Mucosa of rectum (tissue), 2 donors: ENCODE measurements at regions not wholly inside any gene's neighbourhood (a gene's known extent, or its start where the extent isn't known, plus 50 kb on each side); places are given as distances from the start of the nearest gene placed in this dataset.

Experiments used
- H3K27ac ChIP-seq, 2 donors: one replicate each; pipeline ENCODE4 v1.7.0; 2013; ENCODE audit warnings: inconsistent platforms in 2 of 2, low read depth in 2 of 2, low read length in 2 of 2
- H3K27me3 ChIP-seq, 2 donors: one replicate each; pipeline ENCODE4 v1.7.0; 2013; ENCODE audit warnings: low read length in 2 of 2; ENCODE audit not compliant: control insufficient read depth in 2 of 2, insufficient read depth in 2 of 2
- H3K36me3 ChIP-seq, 2 donors: one replicate each; pipeline ENCODE4 v1.7.0; 2013; ENCODE audit warnings: low read length in 2 of 2; ENCODE audit not compliant: control insufficient read depth in 2 of 2, insufficient read depth in 2 of 2
- H3K4me1 ChIP-seq, 2 donors: one replicate each; pipeline ENCODE4 v1.7.0; 2013; ENCODE audit warnings: low read length in 2 of 2, mild to moderate bottlenecking in 1 of 2; ENCODE audit not compliant: control insufficient read depth in 2 of 2, insufficient read depth in 2 of 2
- H3K4me3 ChIP-seq, 2 donors: one replicate each; pipeline ENCODE4 v1.7.0; 2013; ENCODE audit warnings: low read length in 2 of 2
- H3K9ac ChIP-seq, 2 donors: one replicate each; pipeline ENCODE4 v1.7.0; 2013; ENCODE audit warnings: low read length in 2 of 2, low read depth in 1 of 2, mild to moderate bottlenecking in 1 of 2
- H3K9me3 ChIP-seq, 2 donors: one replicate each; pipeline ENCODE4 v1.7.0; 2013; ENCODE audit warnings: low read length in 2 of 2; ENCODE audit not compliant: control insufficient read depth in 2 of 2
- donor health status: healthy.
- donor health status: Normal muscosa, but diverticular disease.

DNA sequence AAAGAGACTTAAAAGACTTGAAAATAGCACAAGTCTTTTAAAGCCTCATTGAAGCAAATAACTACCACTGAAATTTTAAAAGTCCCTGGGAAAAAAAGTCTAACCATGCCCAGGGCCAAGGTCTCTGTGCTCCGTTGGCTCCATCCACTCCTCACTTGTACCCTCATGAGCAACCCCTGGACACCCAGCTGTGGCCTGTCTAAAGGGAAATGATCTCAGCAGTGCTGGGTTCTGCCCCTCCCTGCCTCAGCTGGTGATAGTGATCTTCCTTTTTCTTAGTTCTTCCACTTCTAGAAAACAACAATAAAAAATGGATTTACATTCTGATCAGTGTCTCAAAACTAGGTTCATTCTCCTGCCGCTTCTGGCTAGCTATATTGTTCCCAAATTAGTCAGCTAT lies 423.5 kb upstream of the ADAMTS5 start:
- Histone ChIP-seq H3K27me3 (no peaks in the 10 kb centered on the region), H3K9me3 (no peaks in the 10 kb centered on the region), H3K27ac (no peak overlapping the region), H3K9ac (no peak overlapping the region), H3K4me3 (no peak overlapping the region), H3K36me3 (no peaks in the 10 kb centered on the region), H3K4me1 (no peaks in the 10 kb centered on the region)

DNA sequence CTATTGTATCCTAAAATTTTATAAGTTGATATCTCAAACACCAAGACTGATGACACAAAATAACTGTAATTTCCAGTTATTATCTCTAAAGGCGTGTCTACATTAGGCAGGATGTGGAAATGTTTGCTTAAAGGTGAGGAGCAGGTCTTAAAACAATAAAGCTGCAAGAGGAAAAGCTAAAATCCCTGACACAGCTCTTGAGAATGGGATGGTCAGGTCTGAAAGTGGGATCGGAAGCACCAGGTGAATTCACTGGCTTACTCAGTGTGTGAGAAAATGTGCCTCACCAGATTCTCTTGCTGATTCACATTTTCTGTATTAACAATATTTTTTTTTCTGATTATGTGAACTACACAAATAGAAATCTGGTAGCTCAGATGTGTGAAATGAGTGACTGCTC lies 421.9 kb upstream of the ADAMTS5 start:
- Histone ChIP-seq H3K4me1 (no peaks in the 10 kb centered on the region), H3K36me3 (no peaks in the 10 kb centered on the region), H3K27ac (no peak overlapping the region), H3K27me3 (no peaks in the 10 kb centered on the region), H3K9me3 (no peaks in the 10 kb centered on the region), H3K9ac (no peak overlapping the region), H3K4me3 (no peak overlapping the region)

- no peaks in the 10 kb centered on the region for H3K4me1 ChIP-seq
- H3K9ac ChIP-seq: no peak overlapping the region
- no peaks in the 10 kb centered on the region for H3K9me3 ChIP-seq
- H3K27ac ChIP-seq: no peak overlapping the region
- H3K36me3 ChIP-seq: no peaks in the 10 kb centered on the region
- H3K4me3 ChIP-seq: no peak overlapping the region
- no peaks in the 10 kb centered on the region for H3K27me3 ChIP-seq
These were observed 415.5 kb upstream of the ADAMTS5 start for GRCh38 chr21:27382404-27382803.

GRCh38 chr21:27380303-27380702 lies 413.4 kb upstream of the ADAMTS5 start:
- Histone ChIP-seq H3K27ac (no peak overlapping the region), H3K27me3 (no peaks in the 10 kb centered on the region), H3K9ac (no peak overlapping the region), H3K4me1 (no peaks in the 10 kb centered on the region), H3K9me3 (no peaks in the 10 kb centered on the region), H3K36me3 (no peaks in the 10 kb centered on the region), H3K4me3 (no peak overlapping the region)

DNA sequence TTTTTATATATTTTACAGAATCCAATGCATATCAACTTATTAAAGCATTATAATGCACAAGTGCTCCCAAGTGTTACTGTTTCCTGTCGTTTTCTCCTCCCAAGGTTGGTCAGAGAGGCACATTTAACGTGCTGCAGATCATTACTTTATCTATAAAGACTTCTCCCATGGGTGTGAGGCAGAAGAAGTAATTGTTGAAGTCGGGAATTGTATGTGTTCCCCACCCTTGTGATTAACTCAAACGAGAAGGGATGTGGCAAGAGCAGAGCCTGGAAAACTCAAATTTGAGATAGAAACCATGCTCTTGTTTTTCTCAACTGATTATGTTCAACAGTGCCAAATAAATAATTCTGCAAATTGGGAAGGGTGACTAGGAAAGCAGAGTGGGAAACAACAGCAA lies 412.5 kb upstream of the ADAMTS5 start:
- Histone ChIP-seq H3K9ac (no peak overlapping the region), H3K27me3 (no peaks in the 10 kb centered on the region), H3K4me1 (no peaks in the 10 kb centered on the region), H3K4me3 (no peak overlapping the region), H3K9me3 (no peaks in the 10 kb centered on the region), H3K27ac (no peak overlapping the region), H3K36me3 (no peaks in the 10 kb centered on the region)

DNA sequence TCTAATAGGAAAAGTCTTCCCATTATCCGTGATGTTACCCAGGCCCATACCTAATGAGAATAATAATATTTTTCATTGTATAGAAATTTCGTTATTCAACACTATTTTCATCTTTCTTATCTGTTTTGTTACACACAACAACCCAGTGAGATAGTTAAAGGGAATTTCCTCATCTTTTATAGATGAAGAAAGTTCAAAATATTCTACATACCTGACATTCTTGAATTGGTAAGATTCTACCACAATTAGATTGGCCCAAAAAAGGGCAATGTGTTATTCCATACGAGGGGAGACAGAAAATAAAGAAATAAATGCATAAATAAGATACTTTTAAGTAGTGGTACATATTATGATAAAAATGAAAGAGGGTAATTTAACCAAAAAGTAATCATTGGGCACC lies 405.5 kb upstream of the ADAMTS5 start:
- H3K27ac ChIP-seq: no peak overlapping the region
- H3K9ac ChIP-seq: no peak overlapping the region
- H3K27me3 ChIP-seq: no peaks in the 10 kb centered on the region
- H3K36me3 ChIP-seq: no peaks in the 10 kb centered on the region
- no peaks in the 10 kb centered on the region for H3K9me3 ChIP-seq
- H3K4me1 ChIP-seq: no peaks in the 10 kb centered on the region
- no peak overlapping the region for H3K4me3 ChIP-seq

GRCh38 chr21:27371975-27372331 lies 405.1 kb upstream of the ADAMTS5 start:
- no peaks in the 10 kb centered on the region for H3K36me3 ChIP-seq
- no peak overlapping the region for H3K27ac ChIP-seq
- H3K4me1 ChIP-seq: no peaks in the 10 kb centered on the region
- H3K4me3 ChIP-seq: no peak overlapping the region
- H3K9me3 ChIP-seq: no peaks in the 10 kb centered on the region
- no peak overlapping the region for H3K9ac ChIP-seq
- no peaks in the 10 kb centered on the region for H3K27me3 ChIP-seq

DNA sequence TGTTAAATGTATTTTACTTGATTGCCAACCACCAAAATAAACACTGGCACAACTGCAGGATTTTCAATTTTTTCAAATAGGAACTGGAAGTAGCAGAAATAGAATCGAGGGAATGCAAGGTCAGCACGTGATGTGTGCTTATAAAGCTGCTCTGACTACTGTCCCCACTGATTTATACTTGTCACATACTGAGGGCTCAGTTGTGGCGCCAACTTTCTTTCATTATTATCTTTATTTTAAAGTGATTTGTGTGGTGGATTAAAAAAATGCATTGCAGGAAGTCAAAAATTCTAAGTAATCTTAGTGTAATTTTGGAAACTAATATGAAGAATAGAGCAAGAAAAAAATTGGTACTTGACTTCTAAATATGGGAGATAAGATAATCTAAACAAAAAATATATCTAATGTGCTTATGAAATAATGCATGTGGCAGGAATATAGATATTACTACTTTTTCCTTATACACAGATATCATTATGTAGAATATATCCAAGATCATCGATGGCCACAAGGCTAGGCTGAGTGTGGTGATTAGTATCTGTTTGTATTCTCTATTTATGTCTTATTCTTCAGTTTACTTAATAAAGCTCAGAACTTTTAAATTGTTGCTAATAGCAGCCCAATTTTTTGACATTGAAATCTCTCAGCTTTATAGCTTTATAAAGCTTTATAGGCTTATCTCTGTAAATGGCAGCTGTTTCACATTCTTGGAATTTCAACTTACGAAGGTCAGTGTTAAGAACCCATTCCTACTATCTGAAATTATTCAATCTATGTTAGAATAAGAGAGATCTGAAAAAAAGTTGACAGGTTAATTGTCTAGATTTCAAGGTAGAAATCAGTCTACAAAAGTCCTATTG lies 404.5 kb upstream of the ADAMTS5 start:
- H3K27ac ChIP-seq: no peak overlapping the region

DNA sequence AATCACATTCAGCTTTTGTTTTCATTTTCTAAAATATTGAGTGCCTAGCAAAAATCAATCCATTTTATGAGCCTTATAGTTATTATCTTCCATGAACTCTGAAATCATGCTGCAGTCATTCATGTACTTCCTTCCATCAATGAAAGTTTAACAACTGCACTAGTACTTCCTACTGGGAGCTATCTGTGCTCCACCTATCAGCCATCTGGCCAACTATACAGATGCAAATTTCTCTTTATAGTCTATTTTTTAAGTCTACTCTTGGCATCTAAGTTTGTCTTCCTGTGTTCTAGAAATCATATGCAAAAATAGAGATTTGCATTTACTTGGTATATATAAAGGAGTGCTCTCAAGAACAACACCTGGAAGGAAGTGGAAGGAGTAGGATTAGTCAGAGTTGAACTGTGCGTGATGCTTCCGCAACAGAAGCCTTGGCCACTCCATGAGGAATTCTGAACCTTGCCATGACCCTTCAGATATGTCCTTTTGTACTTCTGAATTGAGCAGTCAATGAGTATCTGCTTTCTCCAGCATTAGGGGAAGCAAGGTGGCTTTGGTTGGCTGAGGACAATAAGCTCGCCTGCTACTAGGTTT lies 403.2 kb upstream of the ADAMTS5 start:
- Histone ChIP-seq H3K36me3 (no peaks in the 10 kb centered on the region), H3K27me3 (no peaks in the 10 kb centered on the region), H3K9me3 (no peaks in the 10 kb centered on the region), H3K4me1 (no peaks in the 10 kb centered on the region), H3K9ac (no peak overlapping the region), H3K4me3 (no peak overlapping the region), H3K27ac (no peak overlapping the region)

More for the DNA sequence above, 404.5 kb upstream of the ADAMTS5 start:
- Histone ChIP-seq H3K4me1 (no peaks in the 10 kb centered on the region), H3K4me3 (no peak overlapping the region), H3K36me3 (no peaks in the 10 kb centered on the region), H3K27me3 (no peaks in the 10 kb centered on the region), H3K9me3 (no peaks in the 10 kb centered on the region), H3K9ac (no peak overlapping the region)

DNA sequence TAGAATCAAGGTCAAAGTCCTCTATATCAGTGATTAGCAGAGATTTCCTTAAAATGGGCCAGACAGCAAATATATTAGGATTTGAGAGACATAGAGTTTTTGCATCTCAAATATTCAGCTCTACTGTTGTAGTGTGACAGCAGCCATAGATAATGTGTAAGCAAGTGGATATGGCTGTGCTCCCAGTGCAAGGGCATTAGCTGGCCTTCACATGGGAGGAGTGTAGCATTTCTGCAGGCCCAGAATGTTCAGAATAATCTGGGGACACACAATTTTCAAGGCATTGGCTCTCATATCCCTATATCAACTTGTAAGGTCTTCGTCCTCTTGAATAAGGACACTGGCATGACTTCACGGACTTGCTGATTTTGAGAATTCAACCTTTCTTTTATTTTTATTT lies 402.3 kb upstream of the ADAMTS5 start:
- H3K9ac ChIP-seq: no peak overlapping the region
- no peaks in the 10 kb centered on the region for H3K27me3 ChIP-seq
- H3K4me3 ChIP-seq: no peak overlapping the region
- H3K36me3 ChIP-seq: no peaks in the 10 kb centered on the region
- H3K27ac ChIP-seq: no peak overlapping the region
- no peaks in the 10 kb centered on the region for H3K4me1 ChIP-seq
- no peaks in the 10 kb centered on the region for H3K9me3 ChIP-seq
